Activated B cell treated with CpG ODN at 0.5 μM for 24 hours (primary cell): ENCODE measurements at regions not wholly inside any gene's neighbourhood (a gene's known extent, or its start where the extent isn't known, plus 50 kb on each side); places are given as distances from the start of the nearest gene placed in this dataset.

Experiments used
- ATAC-seq: fragments of 200-7000 bp; cut with Tn5 transposase; one replicate; pipeline ENCODE4 v1.10.0; 2021; ENCODE audit warnings: low read depth, mild to moderate bottlenecking, moderate library complexity
- CTCF ChIA-PET: fragments of 350-600 bp; sonication (Branson Sonifier 250); formaldehyde crosslinking; loops from one replicate; lab custom pipeline; 2021; ENCODE audit warnings: antibody characterized with exemption; lab: Charles Lee
- POLR2A ChIA-PET: fragments of 350-600 bp; sonication (Branson Sonifier 250); formaldehyde crosslinking; loops from one replicate; lab custom pipeline; 2021; ENCODE audit warnings: antibody characterized with exemption; lab: Charles Lee
- DNase-seq: peaks from one replicate; pipeline ENCODE4 v3.0.0; 2022
- H3K27ac Mint-ChIP-seq: one replicate; pipeline ENCODE4 v1.8.0; 2020; ENCODE audit warnings: mixed read lengths
- H3K27me3 Mint-ChIP-seq: one replicate; pipeline ENCODE4 v1.8.0; 2021; ENCODE audit warnings: mixed read lengths
- H3K36me3 Mint-ChIP-seq: one replicate; pipeline ENCODE4 v1.8.0; 2021; ENCODE audit warnings: low read depth, mixed read lengths
- H3K4me1 Mint-ChIP-seq: one replicate; pipeline ENCODE4 v1.8.0; 2021; ENCODE audit warnings: mixed read lengths
- H3K4me3 Mint-ChIP-seq: one replicate; pipeline ENCODE4 v1.8.0; 2020; ENCODE audit warnings: mild to moderate bottlenecking, mixed read lengths
- H3K9me3 Mint-ChIP-seq: one replicate; pipeline ENCODE4 v1.8.0; 2020; ENCODE audit warnings: mixed read lengths
- CTCF ChIP-seq: fragments of 200-600 bp; IDR thresholded peaks from one replicate; pipeline ENCODE4 v1.8.0; 2022; ENCODE audit warnings: antibody characterized with exemption, mild to moderate bottlenecking
- intact Hi-C: fragments of 100-400 bp; cut with micrococcal nuclease; formaldehyde crosslinking; loops from one replicate; pipeline ENCODE4 v1.15.1; 2024

GRCh38 chr2:58976375-58977071 is 735.4 kb upstream of the FANCL start:
- no peak overlapping the region for H3K4me3 Mint-ChIP-seq
- ChIA-PET CTCF (no interaction called here), POLR2A (no interaction called here)
- ATAC-seq, result no peak
- H3K36me3 Mint-ChIP-seq, result no peaks in the 10 kb centered on the region
- TF ChIP-seq CTCF, result no peak
- no peak for DNase-seq
- no peaks in the 10 kb centered on the region for H3K4me1 Mint-ChIP-seq
- intact Hi-C loops, result no loop called here
- no peaks in the 10 kb centered on the region for H3K9me3 Mint-ChIP-seq
- H3K27ac Mint-ChIP-seq, result no peak overlapping the region
- peaks cover 5% of the 10 kb centered on the region for H3K27me3 Mint-ChIP-seq

GRCh38 chr2:58974881-58975280 is 733.8 kb upstream of the FANCL start:
- POLR2A ChIA-PET, result no interaction called here
- CTCF ChIA-PET, result no interaction called here
- no peak for DNase-seq
- H3K27me3 Mint-ChIP-seq, result peaks cover 3% of the 10 kb centered on the region
- no peaks in the 10 kb centered on the region for H3K9me3 Mint-ChIP-seq
- H3K36me3 Mint-ChIP-seq, result no peaks in the 10 kb centered on the region
- TF ChIP-seq CTCF, result no peak
- no peak for ATAC-seq
- H3K27ac Mint-ChIP-seq, result no peak overlapping the region
- no peaks in the 10 kb centered on the region for H3K4me1 Mint-ChIP-seq
- H3K4me3 Mint-ChIP-seq, result no peak overlapping the region
- intact Hi-C loops, result no loop called here

- ATAC-seq (no peak), DNase-seq (no peak)
- ChIA-PET POLR2A (no interaction called here), CTCF (no interaction called here)
- H3K4me1 Mint-ChIP-seq, result no peaks in the 10 kb centered on the region
- H3K36me3 Mint-ChIP-seq, result no peaks in the 10 kb centered on the region
- H3K27ac Mint-ChIP-seq, result no peak overlapping the region
- no peak for TF ChIP-seq CTCF
- no peaks in the 10 kb centered on the region for H3K9me3 Mint-ChIP-seq
- peaks cover 3% of the 10 kb centered on the region for H3K27me3 Mint-ChIP-seq
- intact Hi-C loops, result no loop called here
- no peak overlapping the region for H3K4me3 Mint-ChIP-seq
Measured at GRCh38 chr2:58974426-58974825, 733.3 kb upstream of the FANCL start.

- H3K27ac Mint-ChIP-seq, result no peak overlapping the region
- H3K4me1 Mint-ChIP-seq, result no peaks in the 10 kb centered on the region
- H3K9me3 Mint-ChIP-seq, result no peaks in the 10 kb centered on the region
- ChIA-PET CTCF (no interaction called here), POLR2A (no interaction called here)
- H3K36me3 Mint-ChIP-seq, result no peaks in the 10 kb centered on the region
- intact Hi-C loops, result no loop called here
- H3K27me3 Mint-ChIP-seq, result peaks cover 3% of the 10 kb centered on the region
- DNase-seq (no peak), ATAC-seq (no peak)
- H3K4me3 Mint-ChIP-seq, result no peak overlapping the region
- no peak for TF ChIP-seq CTCF
Measured at GRCh38 chr2:58973811-58974281, 732.7 kb upstream of the FANCL start.

GRCh38 chr2:58972737-58973136 is 731.6 kb upstream of the FANCL start:
- POLR2A ChIA-PET, result no interaction called here
- CTCF ChIA-PET, result no interaction called here
- intact Hi-C loops, result no loop called here
- Mint-ChIP-seq H3K27ac (no peak overlapping the region), H3K27me3 (peaks cover 3% of the 10 kb centered on the region), H3K36me3 (no peaks in the 10 kb centered on the region), H3K9me3 (no peaks in the 10 kb centered on the region), H3K4me1 (no peaks in the 10 kb centered on the region), H3K4me3 (no peak overlapping the region)
- ATAC-seq, result no peak
- DNase-seq, result no peak
- no peak for TF ChIP-seq CTCF
